Thyroid gland (tissue), 4 donors: ENCODE measurements at regions not wholly inside any gene's neighbourhood (a gene's known extent, or its start where the extent isn't known, plus 50 kb on each side); places are given as distances from the start of the nearest gene placed in this dataset.

ENCODE experiments used
- CTCF ChIP-seq, 6 experiments: fragments of 200-600 bp in 3 of 6; fragments of 450-650 bp in 3 of 6; sonication (generic) in 3 of 6; IDR thresholded peaks; one replicate each; pipeline ENCODE4 v1.5.1; 2016 to 2019; ENCODE audit warnings: antibody characterized with exemption in 6 of 6, mild to moderate bottlenecking in 2 of 6, inconsistent platforms in 1 of 6, moderate library complexity in 1 of 6
- POLR2A ChIP-seq, 2 donors: fragments of 450-650 bp; IDR thresholded peaks; one replicate each; pipeline ENCODE4 v1.6.1; 2017; ENCODE audit warnings: antibody characterized with exemption in 2 of 2, mild to moderate bottlenecking in 2 of 2, moderate library complexity in 1 of 2

GRCh38 chr4:155597281-155597680 is 69.4 kb upstream of the GUCY1A1 start:
- TF ChIP-seq CTCF (IDR thresholded peaks at IDR 0.05) (no peak), POLR2A (IDR thresholded peaks at IDR 0.05) (no peak)
